H1 (cell line): ENCODE measurements at regions not wholly inside any gene's neighbourhood (a gene's known extent, or its start where the extent isn't known, plus 50 kb on each side); places are given as distances from the start of the nearest gene placed in this dataset.

ENCODE experiments used
- CTCF ChIA-PET: fragments of 300-600 bp; sonication (Branson Sonifier 250); formaldehyde crosslinking; loops from one replicate; lab custom pipeline; 2021; ENCODE audit not compliant: partially characterized antibody; lab: Charles Lee
- POLR2A ChIA-PET: fragments of 300-600 bp; sonication (Branson Sonifier 250); formaldehyde crosslinking; loops from one replicate; lab custom pipeline; 2021; ENCODE audit warnings: inconsistent platforms; ENCODE audit not compliant: partially characterized antibody; lab: Charles Lee
- DNase-seq, 2 experiments: peaks; one replicate each; pipeline versions ENCODE4 v3.0.0 to v3.0.0-alpha.2; 2010 to 2022; ENCODE audit warnings: low spot score in 2 of 2, low read depth in 1 of 2, mixed read lengths in 1 of 2
- FAIRE-seq: peaks from 2 replicates; lab custom pipeline; 2011; peaks lifted over from hg19 to GRCh38; lab: Jason Lieb, UNC
- H2AFZ ChIP-seq: 2 replicates; pipeline ENCODE4 v1.8.1; 2012; ENCODE audit warnings: low read length, inconsistent platforms
- H2AK5ac ChIP-seq: 2 replicates; pipeline ENCODE4 v1.6.1; 2013; ENCODE audit warnings: low read depth, low read length
- H2BK120ac ChIP-seq: replicated peaks from 2 replicates; pipeline ENCODE3; 2013; ENCODE audit warnings: low read depth, low read length, inconsistent platforms
- H2BK12ac ChIP-seq: 2 replicates; pipeline ENCODE4 v1.6.1; 2013; ENCODE audit warnings: low read depth, low read length
- H2BK15ac ChIP-seq: 2 replicates; pipeline ENCODE4 v1.6.1; 2013; ENCODE audit warnings: low read length
- H2BK20ac ChIP-seq: 2 replicates; pipeline ENCODE4 v1.6.1; 2013; ENCODE audit warnings: low read length
- H2BK5ac ChIP-seq: 2 replicates; pipeline ENCODE4 v1.6.1; 2013; ENCODE audit warnings: low read depth, low read length
- H3K14ac ChIP-seq: 2 replicates; pipeline ENCODE4 v1.6.1; 2013; ENCODE audit warnings: inconsistent platforms; ENCODE audit not compliant: insufficient read length
- H3K18ac ChIP-seq: 2 replicates; pipeline ENCODE4 v1.6.1; 2013; ENCODE audit warnings: low read length; ENCODE audit errors: extremely low read depth
- H3K23ac ChIP-seq: 2 replicates; pipeline ENCODE4 v1.6.1; 2013; ENCODE audit warnings: inconsistent platforms; ENCODE audit not compliant: insufficient read length
- H3K23me2 ChIP-seq: 2 replicates; pipeline ENCODE4 v1.6.1; 2013; ENCODE audit warnings: low read depth, low read length
- H3K27ac ChIP-seq: 2 replicates; pipeline ENCODE4 v1.6.1; 2011; ENCODE audit warnings: low read depth, low read length, inconsistent platforms
- H3K27me3 ChIP-seq, 4 experiments: replicated peaks in 1 of 4; 1 replicate in 1 of 4; 2 replicates in 3 of 4; pipeline versions ENCODE4 v1.6.1 to v1.8.1; 2011 to 2013; ENCODE audit warnings: low read length in 3 of 4, mild to moderate bottlenecking in 3 of 4, inconsistent platforms in 2 of 4, mixed read lengths in 2 of 4, moderate library complexity in 1 of 4; ENCODE audit not compliant: control insufficient read depth in 3 of 4, insufficient read depth in 3 of 4; ENCODE audit errors: extremely low read depth in 1 of 4
- H3K36me3 ChIP-seq, 4 experiments: 2 replicates each; pipeline versions ENCODE4 v1.6.1 to v1.8.1; 2011 to 2013; ENCODE audit warnings: mild to moderate bottlenecking in 4 of 4, low read length in 3 of 4, moderate library complexity in 2 of 4, control low read depth in 1 of 4, inconsistent platforms in 1 of 4; ENCODE audit not compliant: insufficient read depth in 4 of 4, control insufficient read depth in 2 of 4
- H3K4ac ChIP-seq: replicated peaks from 2 replicates; pipeline ENCODE3; 2013; ENCODE audit warnings: low read length, low read depth, mixed read lengths, inconsistent platforms; ENCODE audit not compliant: insufficient read length
- H3K4me1 ChIP-seq, 4 experiments: replicated peaks in 1 of 4; 1 replicate in 1 of 4; 2 replicates in 3 of 4; pipeline versions ENCODE4 v1.6.1 to v1.8.1; 2011 to 2013; ENCODE audit warnings: low read length in 3 of 4, inconsistent platforms in 2 of 4, mixed read lengths in 1 of 4; ENCODE audit not compliant: insufficient read depth in 4 of 4, control insufficient read depth in 3 of 4
- H3K4me2 ChIP-seq, 2 experiments: 2 replicates each; pipeline versions ENCODE4 v1.6.1 to v1.8.1; 2011 to 2013; ENCODE audit warnings: low read depth in 2 of 2, low read length in 2 of 2, control low read depth in 1 of 2, inconsistent platforms in 1 of 2, mild to moderate bottlenecking in 1 of 2; ENCODE audit not compliant: insufficient read depth in 1 of 2
- H3K4me3 ChIP-seq, 4 experiments: fragments of 200-600, 300-600 bp in 1 of 4; sonication (generic), shearing (Covaris generic), sonication (Bioruptor Twin) in 1 of 4; 2 replicates each; pipeline versions ENCODE4 v1.5.1 to v1.8.1; 2011 to 2016; ENCODE audit warnings: low read length in 4 of 4, low read depth in 3 of 4, control low read depth in 2 of 4, inconsistent platforms in 2 of 4, mild to moderate bottlenecking in 2 of 4, mixed read lengths in 1 of 4, moderate library complexity in 1 of 4; ENCODE audit not compliant: insufficient read depth in 2 of 4; ENCODE audit errors: extremely low read depth in 1 of 4
- H3K56ac ChIP-seq: replicated peaks from 2 replicates; pipeline ENCODE3; 2013; ENCODE audit warnings: low read depth, mild to moderate bottlenecking, mixed read lengths, low read length, inconsistent platforms; ENCODE audit not compliant: insufficient read length
- H3K79me1 ChIP-seq: 2 replicates; pipeline ENCODE4 v1.6.1; 2013; ENCODE audit warnings: low read depth, low read length, control low read depth
- H3K79me2 ChIP-seq, 2 experiments: 2 replicates each; pipeline versions ENCODE4 v1.6.1 to v1.8.1; 2012 to 2013; ENCODE audit warnings: low read length in 2 of 2, mild to moderate bottlenecking in 2 of 2, inconsistent platforms in 1 of 2; ENCODE audit not compliant: insufficient read depth in 2 of 2, control insufficient read depth in 1 of 2
- H3K9ac ChIP-seq, 4 experiments: replicated peaks in 1 of 4; 1 replicate in 1 of 4; 2 replicates in 3 of 4; pipeline versions ENCODE4 v1.6.1 to v1.8.1; 2011 to 2013; ENCODE audit warnings: low read depth in 3 of 4, low read length in 3 of 4, control low read depth in 2 of 4, mild to moderate bottlenecking in 2 of 4, moderate library complexity in 2 of 4, inconsistent platforms in 1 of 4; ENCODE audit errors: extremely low read depth in 1 of 4
- H3K9me3 ChIP-seq, 2 experiments: 2 replicates each; pipeline versions ENCODE4 v1.6.1 to v1.8.1; 2012 to 2013; ENCODE audit warnings: mild to moderate bottlenecking in 2 of 2, moderate library complexity in 2 of 2, control low read depth in 1 of 2, inconsistent platforms in 1 of 2, low read depth in 1 of 2, low read length in 1 of 2, mixed read lengths in 1 of 2; ENCODE audit not compliant: insufficient read depth in 2 of 2
- H4K20me1 ChIP-seq, 2 experiments: replicated peaks in 1 of 2; 2 replicates each; pipeline versions ENCODE3 to v1.8.1; 2011 to 2013; ENCODE audit warnings: inconsistent platforms in 2 of 2, low read length in 2 of 2, mild to moderate bottlenecking in 1 of 2; ENCODE audit not compliant: insufficient read depth in 2 of 2, control insufficient read depth in 1 of 2
- H4K5ac ChIP-seq: 2 replicates; pipeline ENCODE4 v1.6.1; 2013; ENCODE audit warnings: low read length, low read depth, mixed read lengths, inconsistent platforms; ENCODE audit not compliant: insufficient read length
- H4K8ac ChIP-seq: 2 replicates; pipeline ENCODE4 v1.8.0; 2013; ENCODE audit warnings: mild to moderate bottlenecking, moderate library complexity, low read length, inconsistent platforms; ENCODE audit not compliant: insufficient read depth; ENCODE audit errors: extremely low read depth
- H4K91ac ChIP-seq: replicated peaks from 2 replicates; pipeline ENCODE3; 2013; ENCODE audit warnings: low read length, mixed read lengths, inconsistent platforms; ENCODE audit not compliant: insufficient read length
- CHD1 ChIP-seq: IDR thresholded peaks from 2 replicates; pipeline ENCODE4 v1.6.1; 2012; ENCODE audit warnings: low read depth, low read length, improper control_type of control experiment
- CTCF ChIP-seq, 3 experiments: IDR thresholded peaks; 1 replicate in 2 of 3; 2 replicates in 1 of 3; pipeline versions ENCODE4 v1.5.1 to v1.6.1; 2011; ENCODE audit warnings: low read length in 3 of 3, mild to moderate bottlenecking in 3 of 3, inconsistent platforms in 2 of 3, low read depth in 1 of 3, moderate library complexity in 1 of 3; ENCODE audit not compliant: insufficient read depth in 1 of 3; ENCODE audit errors: control extremely low read depth in 1 of 3
- GABPA ChIP-seq: IDR thresholded peaks from 2 replicates; pipeline ENCODE4 v1.6.1; 2011; ENCODE audit warnings: mild to moderate bottlenecking, low read length, moderate library complexity, borderline replicate concordance; ENCODE audit not compliant: insufficient read depth
- GTF2F1 ChIP-seq: IDR thresholded peaks from 2 replicates; pipeline ENCODE4 v1.6.1; 2012; ENCODE audit warnings: low read depth, low read length, improper control_type of control experiment, borderline replicate concordance
- HDAC6 ChIP-seq: IDR thresholded peaks from one replicate; pipeline ENCODE4 v1.7.1; 2012; ENCODE audit warnings: low read depth, mild to moderate bottlenecking, inconsistent platforms, low read length, moderate library complexity
- JUN ChIP-seq: IDR thresholded peaks from 2 replicates; pipeline ENCODE4 v1.6.1; 2011; ENCODE audit warnings: low read depth, mild to moderate bottlenecking, improper control_type of control experiment, low read length
- JUND ChIP-seq: IDR thresholded peaks from 2 replicates; pipeline ENCODE4 v1.6.1; 2011; ENCODE audit warnings: mild to moderate bottlenecking, improper control_type of control experiment, low read length
- KDM4A ChIP-seq: IDR thresholded peaks from one replicate; pipeline ENCODE4 v1.7.1; 2012; ENCODE audit warnings: low read depth, mild to moderate bottlenecking, moderate library complexity, low read length, inconsistent platforms; ENCODE audit not compliant: severe bottlenecking
- KDM5A ChIP-seq: fragments of 200-600 bp; IDR thresholded peaks from 2 replicates; pipeline ENCODE4 v1.7.1; 2012; ENCODE audit warnings: mild to moderate bottlenecking, low read length, inconsistent platforms, mixed read lengths
- POLR2A ChIP-seq, 2 experiments: IDR thresholded peaks; 1 replicate in 1 of 2; 2 replicates in 1 of 2; pipeline ENCODE4 v1.6.1; 2011; ENCODE audit warnings: low read depth in 2 of 2, low read length in 2 of 2, mild to moderate bottlenecking in 2 of 2; ENCODE audit errors: control extremely low read depth in 1 of 2
- RNF2 ChIP-seq: fragments of 200-900, 300-1000 bp; sonication (generic); IDR thresholded peaks from 2 replicates; pipeline ENCODE4 v1.7.1; 2016; ENCODE audit warnings: borderline replicate concordance, low read depth, mild to moderate bottlenecking, antibody characterized with exemption, low read length; ENCODE audit not compliant: poor library complexity, severe bottlenecking; ENCODE audit errors: missing control alignments
- SP2 ChIP-seq: IDR thresholded peaks from 2 replicates; pipeline ENCODE4 v1.6.1; 2012; ENCODE audit warnings: mild to moderate bottlenecking, low read length, inconsistent platforms
- TAF1 ChIP-seq: IDR thresholded peaks from 2 replicates; pipeline ENCODE4 v1.6.1; 2011; ENCODE audit warnings: mild to moderate bottlenecking, low read depth, low read length
- WGBS, 2 experiments: shearing (Covaris generic) in 1 of 2; methylation state at CpG; one replicate each; pipeline versions ENCODE4 v1.1.6 to v1.1.7; 2013 to 2015; ENCODE audit warnings: low lambda C conversion rate in 2 of 2, mixed read lengths in 2 of 2, inconsistent platforms in 1 of 2, low coverage in 1 of 2, missing lambda C conversion rate in 1 of 2; ENCODE audit not compliant: insufficient replicate concordance in 2 of 2, insufficient coverage in 1 of 2, insufficient read length in 1 of 2; ENCODE audit errors: extremely low coverage in 1 of 2, missing lambda C conversion rate in 1 of 2; 5-methylcytosine and 5-hydroxymethylcytosine counted together

- no peak overlapping the region for H3K18ac ChIP-seq
- FAIRE-seq = no peak
- H2AK5ac ChIP-seq = no peak overlapping the region
- H2AFZ ChIP-seq = no peak overlapping the region
- ChIA-PET CTCF (no interaction called here), POLR2A (no interaction called here)
- no peak overlapping the region for H3K9ac ChIP-seq
- H2BK15ac ChIP-seq = no peak overlapping the region
- no peak for DNase-seq
- H3K9me3 ChIP-seq = peaks cover 3% of the 10 kb centered on the region in 2 experiments; a peak in 3 of 4 replicates
- H3K27ac ChIP-seq = no peak overlapping the region
- no peak overlapping the region for H4K5ac ChIP-seq
- H3K4me3 ChIP-seq = no peak overlapping the region
- no peak overlapping the region for H3K14ac ChIP-seq
- H3K4me1 ChIP-seq = no peaks in the 10 kb centered on the region
- H3K23me2 ChIP-seq = no peaks in the 10 kb centered on the region
- H3K56ac ChIP-seq = no peak overlapping the region
- H2BK12ac ChIP-seq = no peak overlapping the region
- no peaks in the 10 kb centered on the region for H3K79me2 ChIP-seq
- no peak overlapping the region for H3K4me2 ChIP-seq
- H4K8ac ChIP-seq = no peak overlapping the region
- no peaks in the 10 kb centered on the region for H4K20me1 ChIP-seq
- no peaks in the 10 kb centered on the region for H3K36me3 ChIP-seq
- H2BK120ac ChIP-seq = no peak overlapping the region
- WGBS, 2 experiments = 77% methylated on average over 13 of the region's 13 CpGs; no CpG with 5 or more reads in 1 of the 2 experiments
- no peak overlapping the region for H2BK5ac ChIP-seq
- no peaks in the 10 kb centered on the region for H3K27me3 ChIP-seq
- no peak overlapping the region for H3K4ac ChIP-seq
- no peak overlapping the region for H4K91ac ChIP-seq
- H3K79me1 ChIP-seq = no peaks in the 10 kb centered on the region
- H2BK20ac ChIP-seq = no peak overlapping the region
- no peak overlapping the region for H3K23ac ChIP-seq
- TF ChIP-seq POLR2A (IDR thresholded peaks at IDR 0.05; ENCODE audit: control extremely low read depth in 1 of 2, low read depth in 2 of 2, low read length in 2 of 2) (no peak), JUND (no peak), KDM5A (no peak), RNF2 (no peak), TAF1 (no peak), GABPA (no peak), JUN (no peak), CHD1 (no peak), GTF2F1 (no peak), KDM4A (no peak), CTCF (IDR thresholded peaks at IDR 0.05; ENCODE audit: control extremely low read depth in 1 of 3, insufficient read depth in 1 of 3, low read depth in 1 of 3, low read length in 3 of 3) (no peak), SP2 (no peak), HDAC6 (no peak)
These were observed 83.4 kb upstream of the COL3A1 start for GRCh38 chr2:188890755-188891154.
